Lower leg skin (tissue), 3 donors: ENCODE measurements at regions not wholly inside any gene's neighbourhood (a gene's known extent, or its start where the extent isn't known, plus 50 kb on each side); places are given as distances from the start of the nearest gene placed in this dataset.

ENCODE experiments used
- POLR2A ChIP-seq, 2 donors: fragments of 450-650 bp; IDR thresholded peaks; one replicate each; pipeline ENCODE4 v1.6.1; 2016 to 2017; ENCODE audit warnings: antibody characterized with exemption in 2 of 2, mild to moderate bottlenecking in 1 of 2, moderate library complexity in 1 of 2
- TF ChIP-seq, protein P1 (sequence below), 3 donors: fragments of 450-650 bp; IDR thresholded peaks; one replicate each; pipeline ENCODE4 v1.5.1; 2016; ENCODE audit warnings: antibody characterized with exemption in 3 of 3, mild to moderate bottlenecking in 3 of 3, moderate library complexity in 2 of 3

- TF ChIP-seq, protein P1, sequence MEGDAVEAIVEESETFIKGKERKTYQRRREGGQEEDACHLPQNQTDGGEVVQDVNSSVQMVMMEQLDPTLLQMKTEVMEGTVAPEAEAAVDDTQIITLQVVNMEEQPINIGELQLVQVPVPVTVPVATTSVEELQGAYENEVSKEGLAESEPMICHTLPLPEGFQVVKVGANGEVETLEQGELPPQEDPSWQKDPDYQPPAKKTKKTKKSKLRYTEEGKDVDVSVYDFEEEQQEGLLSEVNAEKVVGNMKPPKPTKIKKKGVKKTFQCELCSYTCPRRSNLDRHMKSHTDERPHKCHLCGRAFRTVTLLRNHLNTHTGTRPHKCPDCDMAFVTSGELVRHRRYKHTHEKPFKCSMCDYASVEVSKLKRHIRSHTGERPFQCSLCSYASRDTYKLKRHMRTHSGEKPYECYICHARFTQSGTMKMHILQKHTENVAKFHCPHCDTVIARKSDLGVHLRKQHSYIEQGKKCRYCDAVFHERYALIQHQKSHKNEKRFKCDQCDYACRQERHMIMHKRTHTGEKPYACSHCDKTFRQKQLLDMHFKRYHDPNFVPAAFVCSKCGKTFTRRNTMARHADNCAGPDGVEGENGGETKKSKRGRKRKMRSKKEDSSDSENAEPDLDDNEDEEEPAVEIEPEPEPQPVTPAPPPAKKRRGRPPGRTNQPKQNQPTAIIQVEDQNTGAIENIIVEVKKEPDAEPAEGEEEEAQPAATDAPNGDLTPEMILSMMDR (IDR thresholded peaks at IDR 0.05), result no peak
- no peak for TF ChIP-seq POLR2A (IDR thresholded peaks at IDR 0.05)
Observed at GRCh38 chr2:8300216-8300615, 381.6 kb upstream of the ID2 start.
